SK-N-MC (cell line): ENCODE measurements at regions not wholly inside any gene's neighbourhood (a gene's known extent, or its start where the extent isn't known, plus 50 kb on each side); places are given as distances from the start of the nearest gene placed in this dataset.

Source experiments
- DNase-seq: peaks from one replicate; pipeline ENCODE4 v3.0.0-alpha.2; 2011; ENCODE audit warnings: low read depth, low spot score
- H3K27ac ChIP-seq: fragments of 200-600 bp; sonication (generic); 2 replicates; pipeline ENCODE4 v1.5.1; 2016; ENCODE audit warnings: mixed run types
- H3K36me3 ChIP-seq: fragments of 200-600 bp; sonication (generic); 2 replicates; pipeline ENCODE4 v1.6.1; 2017; ENCODE audit warnings: antibody characterized with exemption, low read length, mixed read lengths; ENCODE audit not compliant: insufficient read depth
- H3K4me3 ChIP-seq: fragments of 200-600 bp; sonication (generic); 2 replicates; pipeline ENCODE4 v1.5.1; 2016
- H3K9ac ChIP-seq: fragments of 200-600 bp; sonication (generic); 2 replicates; pipeline ENCODE4 v1.8.0; 2017; ENCODE audit warnings: mixed run types, mixed read lengths; ENCODE audit not compliant: insufficient read length
- H3K9me3 ChIP-seq: fragments of 200-600 bp; sonication (generic); 2 replicates; pipeline ENCODE4 v1.6.1; 2017; ENCODE audit warnings: low read depth, mild to moderate bottlenecking, antibody characterized with exemption, low read length, moderate library complexity, mixed read lengths
- EZH2 ChIP-seq: fragments of 200-600 bp; sonication (generic); IDR thresholded peaks from one replicate; pipeline ENCODE4 v1.6.1; 2017; ENCODE audit warnings: antibody characterized with exemption
- FOXP2 ChIP-seq: optimal IDR thresholded peaks from 2 replicates; pipeline ENCODE3; 2011; ENCODE audit warnings: mild to moderate bottlenecking, moderate library complexity; ENCODE audit not compliant: insufficient read depth; ENCODE audit errors: extremely low read length, control extremely low read depth
- POLR2AphosphoS5 ChIP-seq: IDR thresholded peaks from 2 replicates; pipeline ENCODE4 v1.6.1; 2012; ENCODE audit warnings: mild to moderate bottlenecking, low read depth, low read length, borderline replicate concordance

DNA sequence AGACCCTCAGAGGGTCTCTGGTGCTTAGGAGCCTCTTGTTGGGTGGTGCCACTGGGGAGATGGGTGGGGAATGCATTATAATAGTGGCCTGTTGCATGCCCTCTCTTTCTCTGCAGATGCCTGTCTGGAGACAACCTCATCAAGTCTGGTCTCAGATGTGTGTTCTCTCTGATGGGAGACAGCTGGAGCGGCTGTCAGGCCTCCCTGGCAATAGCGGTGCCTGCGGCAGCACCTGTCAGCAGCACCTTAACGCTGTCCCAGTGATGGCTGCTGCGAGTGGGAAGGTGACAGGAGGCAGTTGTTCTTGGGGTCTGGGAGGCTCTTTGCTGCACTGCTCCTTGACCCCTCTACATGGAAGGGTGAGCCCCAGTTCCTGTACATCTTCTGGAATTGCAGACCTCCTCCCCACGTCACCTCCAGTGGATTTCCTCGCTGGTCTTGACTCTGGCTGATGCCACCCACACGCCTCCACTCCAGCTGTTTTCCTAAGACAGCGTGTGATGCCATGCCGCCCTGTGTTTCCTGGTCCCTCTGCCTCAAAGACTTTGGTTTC, 63.3 kb upstream of the BLCAP start:
- DNase-seq = no peak
- no peak for TF ChIP-seq FOXP2
- no peak for TF ChIP-seq POLR2AphosphoS5

GRCh38 chr20:37586078-37586477, 58.4 kb upstream of the BLCAP start:
- Histone ChIP-seq H3K4me3 (no peak overlapping the region), H3K9ac (no peak overlapping the region), H3K27ac (no peak overlapping the region), H3K36me3 (no peaks in the 10 kb centered on the region), H3K9me3 (no peaks in the 10 kb centered on the region)
- TF ChIP-seq FOXP2 (no peak), POLR2AphosphoS5 (no peak), EZH2 (no peak)
- no peak for DNase-seq

More for the DNA sequence above, 63.3 kb upstream of the BLCAP start:
- H3K9ac ChIP-seq = no peak overlapping the region
- no peak overlapping the region for H3K4me3 ChIP-seq
- no peaks in the 10 kb centered on the region for H3K9me3 ChIP-seq
- H3K36me3 ChIP-seq = no peaks in the 10 kb centered on the region
- no peak overlapping the region for H3K27ac ChIP-seq

DNA sequence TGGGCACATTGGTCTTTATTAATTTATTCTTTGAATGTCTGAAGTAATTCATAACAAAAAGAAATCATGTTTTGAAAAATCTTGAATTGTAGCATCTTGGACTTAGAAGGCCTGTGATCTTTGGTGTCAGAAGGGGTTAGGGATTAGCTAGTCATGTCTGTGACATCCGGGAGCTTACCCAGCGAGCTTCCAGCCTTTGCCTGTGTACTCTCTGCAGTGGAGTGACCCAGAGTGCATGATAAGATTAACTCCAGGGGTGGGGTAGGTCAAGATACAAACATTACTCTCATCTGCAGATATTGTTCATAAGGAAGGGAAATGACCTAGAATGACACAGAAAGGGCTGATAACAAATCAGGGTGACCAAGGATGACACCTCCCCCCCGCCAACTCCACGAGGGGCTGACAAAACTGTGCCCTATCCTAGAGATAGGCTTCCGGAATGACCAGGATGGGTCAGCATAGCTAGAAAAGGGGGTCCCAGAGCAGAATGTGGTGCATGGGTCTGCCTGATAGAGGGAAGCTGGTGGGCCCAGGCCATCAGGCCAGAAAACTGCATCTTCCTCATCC, 56.6 kb upstream of the BLCAP start:
- DNase-seq = no peak
- TF ChIP-seq POLR2AphosphoS5 (no peak), FOXP2 (no peak), EZH2 (no peak)
- Histone ChIP-seq H3K27ac (no peak overlapping the region), H3K36me3 (no peaks in the 10 kb centered on the region), H3K4me3 (no peak overlapping the region), H3K9me3 (no peaks in the 10 kb centered on the region), H3K9ac (no peak overlapping the region)

- Histone ChIP-seq H3K9ac (no peak overlapping the region), H3K27ac (no peak overlapping the region), H3K36me3 (no peaks in the 10 kb centered on the region), H3K9me3 (no peaks in the 10 kb centered on the region), H3K4me3 (no peak overlapping the region)
- TF ChIP-seq POLR2AphosphoS5 (no peak), EZH2 (no peak), FOXP2 (no peak)
- no peak for DNase-seq
These were observed 53.6 kb upstream of the BLCAP start for GRCh38 chr20:37581246-37581645.

- Histone ChIP-seq H3K27ac (no peak overlapping the region), H3K9ac (no peak overlapping the region), H3K36me3 (no peaks in the 10 kb centered on the region), H3K9me3 (no peaks in the 10 kb centered on the region), H3K4me3 (no peak overlapping the region)
- TF ChIP-seq FOXP2 (no peak), EZH2 (no peak), POLR2AphosphoS5 (no peak)
- DNase-seq = no peak
These were observed 52.4 kb upstream of the BLCAP start for GRCh38 chr20:37580069-37580468.

GRCh38 chr20:37579106-37579505, 51.4 kb upstream of the BLCAP start:
- Histone ChIP-seq H3K27ac (no peak overlapping the region), H3K36me3 (no peaks in the 10 kb centered on the region), H3K9me3 (no peaks in the 10 kb centered on the region), H3K9ac (no peak overlapping the region), H3K4me3 (no peak overlapping the region)
- no peak for DNase-seq
- no peak for TF ChIP-seq POLR2AphosphoS5
- TF ChIP-seq FOXP2 = no peak
- no peak for TF ChIP-seq EZH2

- TF ChIP-seq POLR2AphosphoS5 (no peak), EZH2 (no peak), FOXP2 (no peak)
- Histone ChIP-seq H3K36me3 (no peaks in the 10 kb centered on the region), H3K4me3 (no peak overlapping the region), H3K27ac (no peak overlapping the region), H3K9me3 (no peaks in the 10 kb centered on the region), H3K9ac (no peak overlapping the region)
- DNase-seq = no peak
These were observed 50.3 kb upstream of the BLCAP start for GRCh38 chr20:37577981-37578380.
